GM21381 (cell line): ENCODE measurements at regions not wholly inside any gene's neighbourhood (a gene's known extent, or its start where the extent isn't known, plus 50 kb on each side); places are given as distances from the start of the nearest gene placed in this dataset.

ENCODE experiments used
- ATAC-seq: cut with Tn5 transposase; IDR thresholded peaks from one replicate; pipeline ENCODE4 v1.9.1; 2021; ENCODE audit warnings: mild to moderate bottlenecking, moderate library complexity; ENCODE audit not compliant: unreplicated experiment

GRCh38 chr2:223503746-223504145, 98.4 kb downstream of the SCG2 start:
- ATAC-seq, result no peak

GRCh38 chr2:223508372-223508771, 93.8 kb downstream of the SCG2 start:
- ATAC-seq, result no peak

GRCh38 chr2:223510713-223511112, 91.4 kb downstream of the SCG2 start:
- no peak for ATAC-seq

DNA sequence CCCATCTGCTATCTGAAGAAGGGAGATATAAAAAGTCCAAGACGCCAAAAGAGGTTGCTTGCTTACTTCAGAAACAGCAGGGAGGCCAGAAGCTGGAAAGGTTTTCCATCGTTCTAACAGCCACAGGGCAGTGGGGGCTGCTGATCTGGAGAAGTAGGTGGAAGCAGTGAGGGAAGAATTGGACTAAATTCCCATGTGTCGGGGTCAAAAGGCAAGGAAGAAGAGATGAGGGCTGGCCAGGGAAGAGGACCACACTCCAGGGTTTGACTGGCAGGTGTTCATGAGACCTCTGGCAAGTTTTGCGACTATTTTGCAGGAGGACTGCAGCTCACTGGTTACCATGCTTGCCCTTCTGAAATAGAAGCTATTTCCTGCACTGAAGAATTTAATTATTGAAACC, 91.0 kb downstream of the SCG2 start:
- ATAC-seq, result no peak

- no peak for ATAC-seq
These were observed 88.2 kb downstream of the SCG2 start for GRCh38 chr2:223513771-223514455.

- no peak for ATAC-seq
These were observed 82.7 kb downstream of the SCG2 start for GRCh38 chr2:223519471-223519870.

DNA sequence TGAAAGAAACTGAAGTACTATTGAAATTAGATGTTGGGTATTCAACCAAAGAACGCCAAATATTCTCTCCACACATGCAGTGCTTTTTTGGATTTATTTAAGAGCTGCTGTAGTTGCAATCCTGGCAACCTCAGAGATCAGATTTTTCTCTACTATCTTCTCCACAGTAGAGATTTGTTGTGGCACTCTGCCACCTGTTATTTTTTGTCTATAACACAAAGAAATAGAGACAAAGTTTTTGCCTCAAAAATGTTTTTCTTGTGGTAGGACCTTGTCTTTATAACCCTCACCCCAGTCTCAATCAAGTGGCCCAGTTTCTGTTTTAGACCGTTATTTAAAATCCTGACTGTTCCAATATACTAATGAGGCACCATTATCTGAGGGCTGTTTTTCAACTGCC, 79.4 kb downstream of the SCG2 start:
- no peak for ATAC-seq

DNA sequence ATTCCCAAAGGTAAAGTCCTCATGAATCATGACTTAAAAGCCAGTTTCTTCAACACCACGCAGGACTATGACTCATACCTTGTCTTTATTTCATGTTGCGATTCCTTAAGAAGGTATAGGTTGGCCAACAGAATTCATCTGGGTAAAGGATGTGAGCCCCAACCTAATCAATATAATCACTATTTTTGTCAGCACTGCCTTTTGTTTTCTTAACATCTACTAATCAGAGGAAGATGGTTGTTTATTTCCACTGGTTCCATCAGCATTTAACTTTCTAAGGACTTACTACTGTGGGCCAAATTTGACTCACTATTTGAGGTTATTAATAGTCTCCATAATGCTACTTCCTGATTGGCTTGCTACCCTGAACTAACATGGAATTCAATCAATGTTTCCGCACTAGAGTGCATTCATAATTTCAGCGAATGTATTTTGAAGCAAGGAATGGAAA, 78.6 kb downstream of the SCG2 start:
- ATAC-seq, result no peak

DNA sequence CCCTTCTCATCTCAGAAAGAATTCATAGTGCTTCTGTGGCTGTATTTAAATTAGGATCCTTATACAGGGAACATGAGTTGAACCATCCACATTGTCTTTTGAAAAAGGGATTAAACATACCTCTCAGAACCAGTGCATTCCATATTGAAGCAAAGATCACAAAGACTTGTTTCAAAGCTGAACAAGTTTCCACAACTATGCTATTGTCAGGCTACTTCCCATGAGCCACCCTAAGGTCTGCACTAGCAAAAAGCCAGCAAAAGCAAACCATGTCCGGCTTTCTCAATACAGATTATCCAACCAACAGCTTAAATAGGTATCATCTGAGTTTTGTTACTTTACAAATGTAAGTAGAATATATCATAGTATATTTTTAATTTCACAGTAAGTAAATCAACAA, 78.1 kb downstream of the SCG2 start:
- no peak for ATAC-seq

- no peak for ATAC-seq
These were observed 76.1 kb downstream of the SCG2 start for GRCh38 chr2:223526106-223526505.

- ATAC-seq, result no peak
These were observed 74.1 kb downstream of the SCG2 start for GRCh38 chr2:223528036-223528435.

DNA sequence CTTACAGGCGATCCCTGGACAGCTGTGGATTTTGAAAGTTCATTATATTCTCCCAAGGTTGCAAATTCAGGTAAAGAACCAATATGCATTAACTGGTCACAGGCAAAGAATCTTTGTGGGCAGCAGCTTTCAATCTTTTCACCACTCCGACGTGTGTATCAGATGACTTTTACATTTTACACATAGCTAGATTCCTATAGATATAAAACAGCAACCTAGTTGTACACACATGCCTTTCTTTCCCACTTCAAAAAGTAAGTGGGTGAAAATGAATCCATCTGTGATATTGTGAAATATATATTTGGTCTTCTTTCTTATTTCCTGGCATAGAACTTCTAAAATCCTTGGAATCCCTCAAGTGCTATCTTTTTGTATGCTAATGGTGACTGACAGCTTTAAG, 72.5 kb downstream of the SCG2 start:
- ATAC-seq, result no peak

- ATAC-seq, result no peak
These were observed 71.3 kb downstream of the SCG2 start for GRCh38 chr2:223530811-223531210.

DNA sequence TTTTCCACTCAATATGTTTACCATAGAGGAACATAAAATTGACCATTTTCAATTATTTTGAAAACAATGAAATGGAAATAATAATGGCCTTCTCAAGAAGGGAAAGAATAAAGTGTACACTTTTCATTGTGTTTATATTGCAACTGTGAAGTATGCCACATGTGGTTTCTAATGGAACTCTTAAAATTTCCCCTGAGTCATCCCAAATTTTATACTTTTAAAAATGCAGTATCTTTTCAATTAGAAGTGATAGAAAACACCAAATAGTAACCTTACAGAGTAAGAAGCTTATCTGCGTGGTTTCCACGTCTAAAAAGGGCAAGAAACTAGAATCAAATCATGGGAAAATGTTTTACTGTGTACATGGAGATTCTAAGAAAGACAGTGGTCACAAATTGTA, 70.0 kb downstream of the SCG2 start:
- no peak for ATAC-seq

DNA sequence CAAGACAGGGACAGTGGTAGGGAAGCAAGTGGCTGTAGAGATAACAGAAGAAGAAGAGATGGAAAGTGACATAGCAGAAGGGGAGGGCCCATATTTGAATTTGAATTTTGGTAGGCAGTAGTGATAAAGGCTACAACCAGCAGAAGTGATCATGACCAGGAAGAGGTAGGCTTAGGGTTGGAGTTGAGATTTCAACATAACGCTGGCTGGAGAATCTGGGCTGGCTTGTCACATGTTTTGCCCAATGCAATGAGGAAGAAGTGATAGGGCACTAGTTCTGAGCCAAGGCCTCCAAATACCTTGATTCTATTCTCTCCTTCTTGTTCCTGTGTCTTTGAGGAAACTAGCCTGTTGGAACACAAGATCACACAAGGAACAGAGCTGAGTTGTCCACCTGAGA, 69.4 kb downstream of the SCG2 start:
- ATAC-seq, result no peak

DNA sequence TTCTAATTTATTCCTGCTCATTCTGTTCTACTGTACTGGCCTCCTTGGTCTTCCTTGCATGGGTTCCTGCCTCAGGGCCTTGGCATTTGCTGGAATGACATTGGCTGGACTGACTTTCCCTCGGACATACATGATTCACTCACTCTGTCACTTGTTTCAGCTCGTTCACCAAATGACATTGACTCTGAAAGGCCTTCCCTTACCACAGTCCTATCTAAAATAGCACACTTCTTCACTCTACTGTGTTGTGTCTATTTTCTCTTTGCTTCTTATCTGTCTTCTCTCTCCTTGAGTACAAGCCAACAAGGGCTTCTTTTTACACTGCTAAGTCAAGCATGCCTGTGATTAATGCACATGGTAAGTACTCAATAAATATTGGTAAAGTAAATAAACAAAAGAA, 65.6 kb downstream of the SCG2 start:
- ATAC-seq, result no peak

DNA sequence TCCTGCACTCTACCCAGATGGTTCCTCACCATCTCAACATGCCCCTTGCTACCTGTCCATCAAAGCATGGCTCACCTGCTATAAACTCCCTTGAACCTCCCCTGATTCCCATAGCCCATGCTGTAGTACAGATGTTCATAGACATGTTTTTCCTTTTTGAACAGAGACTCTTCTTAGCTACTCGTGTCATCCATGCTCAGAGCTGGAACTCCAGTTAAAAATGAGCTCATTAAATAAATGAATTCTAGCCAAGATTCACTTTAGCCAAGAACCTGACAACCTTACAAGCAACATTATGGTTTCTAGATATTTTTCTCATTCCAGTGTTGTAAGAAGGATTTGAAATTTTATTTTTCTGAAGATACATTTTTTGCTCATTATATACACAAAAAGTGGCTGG, 65.0 kb downstream of the SCG2 start:
- no peak for ATAC-seq

GRCh38 chr2:223537651-223538601, 64.2 kb downstream of the SCG2 start:
- no peak for ATAC-seq

GRCh38 chr2:223538920-223539440, 63.2 kb downstream of the SCG2 start:
- no peak for ATAC-seq

- ATAC-seq, result no peak
These were observed 60.6 kb downstream of the SCG2 start for GRCh38 chr2:223541546-223541945.

DNA sequence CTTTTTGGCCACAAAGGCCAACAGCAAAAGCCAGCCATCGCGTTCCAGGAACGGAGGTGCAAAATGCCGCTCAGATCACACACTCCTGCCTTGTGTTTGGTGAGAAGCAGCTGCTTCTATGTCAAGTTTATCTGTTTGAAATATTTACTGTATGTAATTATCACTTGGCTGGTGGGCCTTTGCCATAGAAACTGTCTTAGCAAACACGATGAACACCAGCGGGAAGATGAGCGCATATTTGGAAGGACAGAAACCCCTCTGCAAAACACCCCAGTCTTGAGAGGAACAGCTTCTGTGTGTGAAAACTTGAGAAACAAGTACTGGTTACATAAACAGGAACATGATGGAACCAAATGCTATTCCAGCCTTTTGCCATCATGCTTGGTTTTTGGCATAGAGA, 59.7 kb downstream of the SCG2 start:
- ATAC-seq, result no peak

- ATAC-seq, result no peak
These were observed 56.8 kb downstream of the SCG2 start for GRCh38 chr2:223545406-223545805.
